ENCODE measurements at regions not wholly inside any gene's neighbourhood (a gene's known extent, or its start where the extent isn't known, plus 50 kb on each side); places are given as distances from the start of the nearest gene placed in this dataset.

DNA sequence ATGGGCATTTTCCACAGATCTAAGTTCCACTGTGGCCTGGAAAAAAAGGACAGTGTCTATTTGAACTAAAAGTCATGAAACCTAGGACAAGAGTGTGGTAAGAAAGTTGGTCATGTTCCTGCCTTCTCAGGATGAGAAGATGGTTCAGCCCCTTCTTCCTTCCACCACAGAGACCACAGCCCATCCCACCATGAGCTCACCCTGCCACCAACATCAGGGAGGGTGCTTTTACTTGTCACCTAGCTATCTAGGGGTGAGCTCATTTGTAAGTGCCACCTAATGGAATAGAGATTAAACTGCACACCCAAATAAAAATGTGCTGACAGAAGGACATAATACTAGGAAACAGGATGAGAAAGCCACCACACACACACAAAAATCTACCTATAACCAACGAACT, 235.9 kb downstream of the SPIN4 start:
- Histone ChIP-seq H3K4me1 (no peaks in the 10 kb centered on the region), H3K9me3 (no peaks in the 10 kb centered on the region), H3K27ac (no peak overlapping the region), H3K4me3 (no peak overlapping the region), H3K27me3 (no peaks in the 10 kb centered on the region), H3K36me3 (no peaks in the 10 kb centered on the region)
- TF ChIP-seq, protein P1, sequence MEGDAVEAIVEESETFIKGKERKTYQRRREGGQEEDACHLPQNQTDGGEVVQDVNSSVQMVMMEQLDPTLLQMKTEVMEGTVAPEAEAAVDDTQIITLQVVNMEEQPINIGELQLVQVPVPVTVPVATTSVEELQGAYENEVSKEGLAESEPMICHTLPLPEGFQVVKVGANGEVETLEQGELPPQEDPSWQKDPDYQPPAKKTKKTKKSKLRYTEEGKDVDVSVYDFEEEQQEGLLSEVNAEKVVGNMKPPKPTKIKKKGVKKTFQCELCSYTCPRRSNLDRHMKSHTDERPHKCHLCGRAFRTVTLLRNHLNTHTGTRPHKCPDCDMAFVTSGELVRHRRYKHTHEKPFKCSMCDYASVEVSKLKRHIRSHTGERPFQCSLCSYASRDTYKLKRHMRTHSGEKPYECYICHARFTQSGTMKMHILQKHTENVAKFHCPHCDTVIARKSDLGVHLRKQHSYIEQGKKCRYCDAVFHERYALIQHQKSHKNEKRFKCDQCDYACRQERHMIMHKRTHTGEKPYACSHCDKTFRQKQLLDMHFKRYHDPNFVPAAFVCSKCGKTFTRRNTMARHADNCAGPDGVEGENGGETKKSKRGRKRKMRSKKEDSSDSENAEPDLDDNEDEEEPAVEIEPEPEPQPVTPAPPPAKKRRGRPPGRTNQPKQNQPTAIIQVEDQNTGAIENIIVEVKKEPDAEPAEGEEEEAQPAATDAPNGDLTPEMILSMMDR (IDR thresholded peaks at IDR 0.05): no peak
- no peak for TF ChIP-seq POLR2A (IDR thresholded peaks at IDR 0.05)
- intact Hi-C loops (cut with DNase I; ENCODE audit: low total_unique reads): no loop called here
- no peak for DNase-seq

DNA sequence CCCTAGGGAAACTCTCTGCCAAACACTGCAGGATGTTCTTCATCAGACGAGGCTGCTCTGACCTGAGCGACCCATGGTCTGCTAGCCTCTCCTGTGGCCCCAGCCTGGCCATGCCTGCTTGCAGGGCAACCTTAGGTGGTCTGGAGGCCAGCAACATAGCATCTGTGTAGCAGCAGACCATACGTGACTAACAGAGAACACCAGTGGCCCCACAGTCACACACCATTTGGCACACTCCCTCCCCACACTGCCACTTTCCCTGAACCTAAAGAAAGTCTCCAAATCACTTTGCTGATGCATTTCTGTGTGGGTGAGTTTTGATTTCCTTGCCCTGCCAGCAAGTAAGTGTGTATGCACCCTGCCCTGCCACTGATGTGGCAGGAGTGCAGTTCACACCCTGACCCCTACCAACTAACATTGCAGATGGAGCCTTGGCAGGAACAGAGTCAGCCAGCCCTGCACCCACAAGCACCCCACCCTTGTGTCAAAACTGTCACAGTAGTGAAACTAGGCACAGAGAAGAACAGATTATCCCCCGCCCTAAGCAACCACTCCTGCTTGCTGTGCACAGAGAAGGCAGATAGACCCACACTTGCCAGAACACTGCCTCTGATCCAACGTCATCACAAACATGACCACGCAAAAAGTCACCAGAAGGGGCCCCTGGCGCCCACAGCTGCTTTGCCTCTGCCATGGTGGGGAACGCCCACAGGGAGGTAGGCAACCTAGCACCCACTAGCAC, 249.1 kb downstream of the SPIN4 start:
- Histone ChIP-seq H3K27ac (no peak overlapping the region), H3K9me3 (no peaks in the 10 kb centered on the region), H3K27me3 (no peaks in the 10 kb centered on the region), H3K4me3 (no peak overlapping the region), H3K36me3 (no peaks in the 10 kb centered on the region), H3K4me1 (no peaks in the 10 kb centered on the region)
- intact Hi-C loops (cut with DNase I; ENCODE audit: low total_unique reads): no loop called here
- no peak for DNase-seq
- no peak for TF ChIP-seq POLR2A (IDR thresholded peaks at IDR 0.05)
- TF ChIP-seq, protein P1 (IDR thresholded peaks at IDR 0.05): no peak

DNA sequence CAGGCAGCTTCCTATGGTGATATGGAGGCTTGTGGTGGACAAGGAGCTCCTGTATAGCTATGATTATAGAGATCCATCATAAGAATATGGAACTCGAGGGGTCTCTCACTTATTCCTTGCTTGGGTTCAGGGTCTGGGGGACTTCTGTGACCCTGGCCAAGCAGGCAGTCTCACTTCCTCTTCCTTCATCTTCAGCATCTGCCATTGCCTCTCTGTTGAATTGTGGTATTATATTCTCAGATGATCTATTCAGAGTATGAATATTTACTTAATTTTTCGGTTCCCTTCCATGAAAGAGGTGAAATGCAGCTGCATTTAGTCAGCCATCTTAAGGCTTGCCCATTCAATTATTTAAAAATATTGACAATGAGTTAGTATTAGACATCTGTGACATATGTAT, 292.9 kb downstream of the SPIN4 start:
- Histone ChIP-seq H3K4me3 (no peak overlapping the region), H3K36me3 (no peaks in the 10 kb centered on the region), H3K9me3 (no peaks in the 10 kb centered on the region), H3K4me1 (no peaks in the 10 kb centered on the region), H3K27me3 (no peaks in the 10 kb centered on the region), H3K27ac (no peak overlapping the region)
- DNase-seq: no peak
- intact Hi-C loops (cut with DNase I; ENCODE audit: low total_unique reads): no loop called here
- TF ChIP-seq POLR2A (IDR thresholded peaks at IDR 0.05): no peak
- TF ChIP-seq, protein P1 (IDR thresholded peaks at IDR 0.05): no peak

DNA sequence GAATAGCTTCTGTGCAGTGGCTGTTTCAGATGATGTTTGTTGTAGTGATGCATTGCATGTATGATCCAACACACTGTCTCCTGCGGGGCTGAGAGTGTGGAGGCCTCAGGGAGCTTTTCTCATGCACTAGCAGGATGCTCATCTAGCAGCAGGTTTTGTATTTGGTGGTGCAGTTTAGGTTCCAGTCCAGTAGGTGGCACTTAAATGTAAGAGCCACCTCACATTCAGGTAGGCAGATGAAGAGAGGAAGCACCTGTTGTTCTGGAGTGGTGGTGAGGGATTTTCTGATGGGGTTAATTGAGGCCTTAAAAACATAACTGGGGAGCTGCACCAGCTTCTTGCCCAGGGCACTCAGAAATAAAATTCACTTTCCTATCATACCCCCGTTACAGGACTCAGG, 300.9 kb downstream of the SPIN4 start:
- Histone ChIP-seq H3K27ac (no peak overlapping the region), H3K4me3 (no peak overlapping the region), H3K27me3 (no peaks in the 10 kb centered on the region), H3K4me1 (no peaks in the 10 kb centered on the region), H3K36me3 (no peaks in the 10 kb centered on the region), H3K9me3 (no peaks in the 10 kb centered on the region)
- no peak for DNase-seq
- TF ChIP-seq POLR2A (IDR thresholded peaks at IDR 0.05): no peak
- TF ChIP-seq, protein P1 (IDR thresholded peaks at IDR 0.05): no peak
- intact Hi-C loops (cut with DNase I; ENCODE audit: low total_unique reads): no loop called here

DNA sequence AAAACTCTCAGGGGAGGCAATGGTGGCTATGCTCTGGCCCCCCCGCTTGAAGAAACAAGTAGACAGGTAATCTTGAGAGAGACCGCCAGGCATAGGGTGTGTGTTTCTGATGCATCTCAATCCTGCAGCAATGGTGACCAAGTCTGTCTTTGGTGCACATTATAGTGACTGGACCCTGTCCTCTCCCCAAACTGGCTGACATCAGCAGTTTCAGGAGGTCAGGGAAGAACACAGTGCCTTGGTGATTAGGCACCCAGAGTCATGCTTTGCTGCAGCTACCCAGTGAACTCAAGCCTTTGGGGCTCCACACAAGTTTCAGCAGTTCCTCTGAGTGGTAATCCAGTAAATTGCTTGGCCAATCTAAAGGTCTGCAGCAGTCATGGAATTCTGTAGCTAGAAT, 318.3 kb downstream of the SPIN4 start:
- Histone ChIP-seq H3K27ac (no peak overlapping the region), H3K36me3 (peaks cover 0 to 4% of the 10 kb centered on the region in 2 donors), H3K4me3 (no peak overlapping the region), H3K9me3 (no peaks in the 10 kb centered on the region), H3K27me3 (no peaks in the 10 kb centered on the region), H3K4me1 (no peaks in the 10 kb centered on the region)
- DNase-seq: no peak
- intact Hi-C loops (cut with DNase I; ENCODE audit: low total_unique reads): no loop called here
- TF ChIP-seq, protein P1 (IDR thresholded peaks at IDR 0.05): no peak
- TF ChIP-seq POLR2A (IDR thresholded peaks at IDR 0.05): no peak
